RWPE2 (cell line): ENCODE measurements at regions not wholly inside any gene's neighbourhood (a gene's known extent, or its start where the extent isn't known, plus 50 kb on each side); places are given as distances from the start of the nearest gene placed in this dataset.
"Not testable (repeated sequence)": the region's sequence is repeated elsewhere in the genome, so short reads cannot be mapped to it uniquely, and the experiment has no call there.

Source experiments
- ATAC-seq: fragments of 200-7000 bp; cut with Tn5 transposase; 3 replicates; pipeline ENCODE4 v1.9.1; 2021; ENCODE audit warnings: low read depth
- DNase-seq: peaks from one replicate; pipeline ENCODE4 v3.0.0-alpha.2; 2020; ENCODE audit warnings: low spot score
- H3K27ac ChIP-seq: fragments of 450-650 bp; 2 replicates; pipeline ENCODE4 v1.5.1; 2017; ENCODE audit warnings: mild to moderate bottlenecking; ENCODE audit not compliant: poor library complexity, severe bottlenecking
- H3K27me3 ChIP-seq: fragments of 250-450 bp; sonication (Bioruptor Pico); 2 replicates; pipeline ENCODE4 v1.5.1; 2021; ENCODE audit warnings: mild to moderate bottlenecking, moderate library complexity; ENCODE audit not compliant: insufficient read depth, poor library complexity, severe bottlenecking
- H3K36me3 ChIP-seq: fragments of 250-450 bp; sonication (Bioruptor Pico); 2 replicates; pipeline ENCODE4 v1.5.1; 2020; ENCODE audit warnings: low read depth, mild to moderate bottlenecking, moderate library complexity
- H3K4me1 ChIP-seq: fragments of 250-450 bp; sonication (Bioruptor Pico); 2 replicates; pipeline ENCODE4 v1.5.1; 2021; ENCODE audit warnings: mild to moderate bottlenecking, moderate library complexity; ENCODE audit not compliant: insufficient read depth, poor library complexity, severe bottlenecking
- H3K4me3 ChIP-seq: fragments of 250-450 bp; sonication (Bioruptor Pico); 2 replicates; pipeline ENCODE4 v1.5.1; 2021; ENCODE audit warnings: mild to moderate bottlenecking, moderate library complexity; ENCODE audit not compliant: severe bottlenecking
- H3K9me3 ChIP-seq: fragments of 250-450 bp; sonication (Bioruptor Pico); 2 replicates; pipeline ENCODE4 v1.5.1; 2021; ENCODE audit warnings: mild to moderate bottlenecking, moderate library complexity; ENCODE audit not compliant: severe bottlenecking
- CTCF ChIP-seq: fragments of 450-650 bp; IDR thresholded peaks from one replicate; pipeline ENCODE4 v1.5.1; 2017; ENCODE audit warnings: mild to moderate bottlenecking, moderate library complexity; ENCODE audit not compliant: poor library complexity, severe bottlenecking

- Histone ChIP-seq H3K27me3 (no peaks in the 10 kb centered on the region), H3K4me1 (no peaks in the 10 kb centered on the region)
Observed at GRCh38 chr6:67881706-67882065, 753.4 kb upstream of the ADGRB3 start.

GRCh38 chr6:67880939-67881705 is 754.0 kb upstream of the ADGRB3 start:
- Histone ChIP-seq H3K27me3 (no peaks in the 10 kb centered on the region), H3K4me1 (no peaks in the 10 kb centered on the region), H3K9me3 (no peaks in the 10 kb centered on the region), H3K4me3 (no peak overlapping the region), H3K27ac (no peak overlapping the region), H3K36me3 (no peaks in the 10 kb centered on the region)
- DNase-seq (no peak), ATAC-seq (no peak)
- no peak for TF ChIP-seq CTCF

More at GRCh38 chr6:67881706-67882065, 753.4 kb upstream of the ADGRB3 start:
- no peak for TF ChIP-seq CTCF
- H3K4me3 ChIP-seq, result no peak overlapping the region
- no peaks in the 10 kb centered on the region for H3K36me3 ChIP-seq
- no peaks in the 10 kb centered on the region for H3K9me3 ChIP-seq
- DNase-seq (no peak), ATAC-seq (no peak)
- H3K27ac ChIP-seq, result no peak overlapping the region

- H3K36me3 ChIP-seq, H3K4me1 ChIP-seq, H3K9me3 ChIP-seq, H3K27ac ChIP-seq, DNase-seq, H3K4me3 ChIP-seq, H3K27me3 ChIP-seq, ATAC-seq: not testable (repeated sequence)
Observed at GRCh38 chr6:67880343-67880742, 754.7 kb upstream of the ADGRB3 start.

- H3K27ac ChIP-seq, H3K36me3 ChIP-seq, H3K4me3 ChIP-seq, H3K4me1 ChIP-seq, ATAC-seq, DNase-seq, H3K27me3 ChIP-seq, H3K9me3 ChIP-seq: not testable (repeated sequence)
Observed at GRCh38 chr6:67879928-67880327, 755.2 kb upstream of the ADGRB3 start.

- not testable (repeated sequence) for H3K9me3 ChIP-seq, H3K4me3 ChIP-seq, DNase-seq, H3K27ac ChIP-seq, H3K27me3 ChIP-seq, ATAC-seq, H3K36me3 ChIP-seq, H3K4me1 ChIP-seq
Observed at GRCh38 chr6:67879105-67879904, 755.8 kb upstream of the ADGRB3 start.

GRCh38 chr6:67878216-67878615 is 756.9 kb upstream of the ADGRB3 start:
- H3K9me3 ChIP-seq, H3K27me3 ChIP-seq, H3K36me3 ChIP-seq, H3K27ac ChIP-seq, H3K4me3 ChIP-seq, ATAC-seq, H3K4me1 ChIP-seq, DNase-seq: not testable (repeated sequence)
